ENCODE measurements at regions not wholly inside any gene's neighbourhood (a gene's known extent, or its start where the extent isn't known, plus 50 kb on each side); places are given as distances from the start of the nearest gene placed in this dataset.

GRCh38 chr17:54124456-54124855 lies 301.7 kb downstream of the KIF2B start:
- H3K79me2 ChIP-seq (ENCODE audit: low read depth) = no peaks in the 10 kb centered on the region
- POLR2A ChIA-PET (ENCODE audit: unreplicated experiment) = no interaction called here
- no peaks in the 10 kb centered on the region for H3K36me3 ChIP-seq (ENCODE audit: low read depth)
- DNase-seq = no peak
- H2AFZ ChIP-seq = no peak overlapping the region
- H3K9me3 ChIP-seq (ENCODE audit: insufficient read depth, low read depth) = no peaks in the 10 kb centered on the region
- intact Hi-C loops (cut with micrococcal nuclease; ENCODE audit: unreplicated experiment) = no loop called here
- H3K4me3 ChIP-seq = no peak overlapping the region
- BruUV-seq (replicated peaks) = no TSS peak
- no peak overlapping the region for H3K4me2 ChIP-seq
- no peaks in the 10 kb centered on the region for H3F3A ChIP-seq (ENCODE audit: insufficient read depth, low read depth)
- no peaks in the 10 kb centered on the region for H3K9me2 ChIP-seq (ENCODE audit: insufficient read depth)
- no peak overlapping the region for H3K27ac ChIP-seq
- no peaks in the 10 kb centered on the region for H3K27me3 ChIP-seq (ENCODE audit: insufficient read depth, low read depth)
- CTCF ChIA-PET = no interaction called here
- no peak for TF ChIP-seq CTCF (conservative IDR thresholded peaks at IDR 0.05)
- H4K20me1 ChIP-seq (ENCODE audit: insufficient read depth) = no peaks in the 10 kb centered on the region
- no peaks in the 10 kb centered on the region for H3K4me1 ChIP-seq (replicated peaks; ENCODE audit: insufficient read depth)

DNA sequence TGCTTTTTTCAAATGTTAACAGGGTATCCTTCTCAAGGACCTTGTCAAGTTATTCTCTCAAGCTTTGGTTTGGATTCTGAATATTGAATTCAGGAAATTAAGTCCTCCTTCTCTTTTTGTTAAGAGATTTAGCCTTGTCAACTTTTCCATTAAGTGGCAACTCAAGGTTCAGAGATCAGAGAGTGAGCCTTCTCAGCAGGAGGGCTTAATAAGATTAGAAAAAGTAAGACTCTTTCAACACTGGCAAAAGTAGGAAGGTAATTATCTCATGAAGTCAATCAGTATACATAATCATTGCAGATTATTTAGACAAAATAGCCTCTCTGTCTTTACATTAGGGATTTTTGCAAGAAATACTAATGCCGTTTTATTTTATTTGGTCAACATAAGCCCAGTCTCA lies 330.7 kb downstream of the KIF2B start:
- Histone ChIP-seq H3K4me3 (no peak overlapping the region), H3F3A (ENCODE audit: insufficient read depth, low read depth) (no peaks in the 10 kb centered on the region), H3K79me2 (ENCODE audit: low read depth) (no peaks in the 10 kb centered on the region), H2AFZ (no peak overlapping the region), H4K20me1 (ENCODE audit: insufficient read depth) (0 out of 2 replicates have a peak, but pooled peaks cover 3% of the 10 kb centered on the region), H3K4me1 (replicated peaks; ENCODE audit: insufficient read depth) (no peaks in the 10 kb centered on the region), H3K9me2 (ENCODE audit: insufficient read depth) (no peaks in the 10 kb centered on the region), H3K27ac (no peak overlapping the region), H3K9me3 (ENCODE audit: insufficient read depth, low read depth) (no peaks in the 10 kb centered on the region), H3K27me3 (ENCODE audit: insufficient read depth, low read depth) (no peaks in the 10 kb centered on the region; the same call in 1 of the 2 replicates), H3K36me3 (ENCODE audit: low read depth) (no peaks in the 10 kb centered on the region), H3K4me2 (no peak overlapping the region)
- ChIA-PET POLR2A (ENCODE audit: unreplicated experiment) (no interaction called here), CTCF (no interaction called here)
- TF ChIP-seq EZH2 (IDR thresholded peaks at IDR 0.05; ENCODE audit: low read depth) (no peak), CTCF (conservative IDR thresholded peaks at IDR 0.05) (no peak)
- DNase-seq = no peak
- BruUV-seq (replicated peaks) = no TSS peak
- intact Hi-C loops (cut with micrococcal nuclease; ENCODE audit: unreplicated experiment) = no loop called here

DNA sequence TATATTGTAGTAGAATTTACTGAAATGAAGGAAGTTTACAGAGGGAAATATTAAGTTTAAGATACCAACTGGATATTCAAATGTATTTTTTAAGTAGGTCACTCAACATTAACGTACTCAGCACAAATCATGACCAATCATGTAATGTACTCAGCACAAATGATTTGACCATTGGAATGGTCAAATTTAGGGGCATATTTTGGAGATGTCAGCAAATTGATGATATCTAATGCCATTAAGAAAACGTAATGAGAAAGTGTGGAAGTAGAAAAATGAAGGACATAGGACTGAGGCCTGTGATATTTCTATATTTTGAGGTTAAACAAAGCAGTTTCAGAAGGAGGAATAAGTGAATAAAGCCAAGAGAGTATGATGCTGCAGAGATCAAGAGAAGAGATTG lies 334.8 kb downstream of the KIF2B start:
- intact Hi-C loops (cut with micrococcal nuclease; ENCODE audit: unreplicated experiment) = no loop called here
- TF ChIP-seq EZH2 (IDR thresholded peaks at IDR 0.05; ENCODE audit: low read depth) (no peak), CTCF (conservative IDR thresholded peaks at IDR 0.05) (no peak)
- Histone ChIP-seq H3K27ac (no peak overlapping the region), H3K4me3 (no peak overlapping the region), H3K27me3 (ENCODE audit: insufficient read depth, low read depth) (no peaks in the 10 kb centered on the region), H3K9me2 (ENCODE audit: insufficient read depth) (no peaks in the 10 kb centered on the region), H3K79me2 (ENCODE audit: low read depth) (no peaks in the 10 kb centered on the region), H3K36me3 (ENCODE audit: low read depth) (no peaks in the 10 kb centered on the region), H3K4me2 (no peak overlapping the region), H2AFZ (no peak overlapping the region), H3K4me1 (replicated peaks; ENCODE audit: insufficient read depth) (no peaks in the 10 kb centered on the region), H3F3A (ENCODE audit: insufficient read depth, low read depth) (no peaks in the 10 kb centered on the region), H3K9me3 (ENCODE audit: insufficient read depth, low read depth) (no peaks in the 10 kb centered on the region), H4K20me1 (ENCODE audit: insufficient read depth) (0 out of 2 replicates have a peak, but pooled peaks cover 3% of the 10 kb centered on the region)
- no peak for DNase-seq
- CTCF ChIA-PET = no interaction called here
- POLR2A ChIA-PET (ENCODE audit: unreplicated experiment) = no interaction called here
- no TSS peak for BruUV-seq (replicated peaks)
